H1 (cell line): ENCODE measurements at regions not wholly inside any gene's neighbourhood (a gene's known extent, or its start where the extent isn't known, plus 50 kb on each side); places are given as distances from the start of the nearest gene placed in this dataset.

Experiments
- CTCF ChIA-PET: fragments of 300-600 bp; sonication (Branson Sonifier 250); formaldehyde crosslinking; loops from one replicate; lab custom pipeline; 2021; ENCODE audit not compliant: partially characterized antibody; lab: Charles Lee
- POLR2A ChIA-PET: fragments of 300-600 bp; sonication (Branson Sonifier 250); formaldehyde crosslinking; loops from one replicate; lab custom pipeline; 2021; ENCODE audit warnings: inconsistent platforms; ENCODE audit not compliant: partially characterized antibody; lab: Charles Lee
- DNase-seq, 2 experiments: peaks; one replicate each; pipeline versions ENCODE4 v3.0.0 to v3.0.0-alpha.2; 2010 to 2022; ENCODE audit warnings: low spot score in 2 of 2, low read depth in 1 of 2, mixed read lengths in 1 of 2
- FAIRE-seq: peaks from 2 replicates; lab custom pipeline; 2011; peaks lifted over from hg19 to GRCh38; lab: Jason Lieb, UNC
- H2AFZ ChIP-seq: 2 replicates; pipeline ENCODE4 v1.8.1; 2012; ENCODE audit warnings: low read length, inconsistent platforms
- H2AK5ac ChIP-seq: 2 replicates; pipeline ENCODE4 v1.6.1; 2013; ENCODE audit warnings: low read depth, low read length
- H2BK120ac ChIP-seq: replicated peaks from 2 replicates; pipeline ENCODE3; 2013; ENCODE audit warnings: low read depth, low read length, inconsistent platforms
- H2BK12ac ChIP-seq: 2 replicates; pipeline ENCODE4 v1.6.1; 2013; ENCODE audit warnings: low read depth, low read length
- H2BK15ac ChIP-seq: 2 replicates; pipeline ENCODE4 v1.6.1; 2013; ENCODE audit warnings: low read length
- H2BK20ac ChIP-seq: 2 replicates; pipeline ENCODE4 v1.6.1; 2013; ENCODE audit warnings: low read length
- H2BK5ac ChIP-seq: 2 replicates; pipeline ENCODE4 v1.6.1; 2013; ENCODE audit warnings: low read depth, low read length
- H3K14ac ChIP-seq: 2 replicates; pipeline ENCODE4 v1.6.1; 2013; ENCODE audit warnings: inconsistent platforms; ENCODE audit not compliant: insufficient read length
- H3K18ac ChIP-seq: 2 replicates; pipeline ENCODE4 v1.6.1; 2013; ENCODE audit warnings: low read length; ENCODE audit errors: extremely low read depth
- H3K23ac ChIP-seq: 2 replicates; pipeline ENCODE4 v1.6.1; 2013; ENCODE audit warnings: inconsistent platforms; ENCODE audit not compliant: insufficient read length
- H3K23me2 ChIP-seq: 2 replicates; pipeline ENCODE4 v1.6.1; 2013; ENCODE audit warnings: low read depth, low read length
- H3K27ac ChIP-seq: 2 replicates; pipeline ENCODE4 v1.6.1; 2011; ENCODE audit warnings: low read depth, low read length, inconsistent platforms
- H3K27me3 ChIP-seq, 4 experiments: replicated peaks in 1 of 4; 1 replicate in 1 of 4; 2 replicates in 3 of 4; pipeline versions ENCODE4 v1.6.1 to v1.8.1; 2011 to 2013; ENCODE audit warnings: low read length in 3 of 4, mild to moderate bottlenecking in 3 of 4, inconsistent platforms in 2 of 4, mixed read lengths in 2 of 4, moderate library complexity in 1 of 4; ENCODE audit not compliant: control insufficient read depth in 3 of 4, insufficient read depth in 3 of 4; ENCODE audit errors: extremely low read depth in 1 of 4
- H3K36me3 ChIP-seq, 4 experiments: 2 replicates each; pipeline versions ENCODE4 v1.6.1 to v1.8.1; 2011 to 2013; ENCODE audit warnings: mild to moderate bottlenecking in 4 of 4, low read length in 3 of 4, moderate library complexity in 2 of 4, control low read depth in 1 of 4, inconsistent platforms in 1 of 4; ENCODE audit not compliant: insufficient read depth in 4 of 4, control insufficient read depth in 2 of 4
- H3K4ac ChIP-seq: replicated peaks from 2 replicates; pipeline ENCODE3; 2013; ENCODE audit warnings: low read length, low read depth, mixed read lengths, inconsistent platforms; ENCODE audit not compliant: insufficient read length
- H3K4me1 ChIP-seq, 4 experiments: replicated peaks in 1 of 4; 1 replicate in 1 of 4; 2 replicates in 3 of 4; pipeline versions ENCODE4 v1.6.1 to v1.8.1; 2011 to 2013; ENCODE audit warnings: low read length in 3 of 4, inconsistent platforms in 2 of 4, mixed read lengths in 1 of 4; ENCODE audit not compliant: insufficient read depth in 4 of 4, control insufficient read depth in 3 of 4
- H3K4me2 ChIP-seq, 2 experiments: 2 replicates each; pipeline versions ENCODE4 v1.6.1 to v1.8.1; 2011 to 2013; ENCODE audit warnings: low read depth in 2 of 2, low read length in 2 of 2, control low read depth in 1 of 2, inconsistent platforms in 1 of 2, mild to moderate bottlenecking in 1 of 2; ENCODE audit not compliant: insufficient read depth in 1 of 2
- H3K4me3 ChIP-seq, 4 experiments: fragments of 200-600, 300-600 bp in 1 of 4; sonication (generic), shearing (Covaris generic), sonication (Bioruptor Twin) in 1 of 4; 2 replicates each; pipeline versions ENCODE4 v1.5.1 to v1.8.1; 2011 to 2016; ENCODE audit warnings: low read length in 4 of 4, low read depth in 3 of 4, control low read depth in 2 of 4, inconsistent platforms in 2 of 4, mild to moderate bottlenecking in 2 of 4, mixed read lengths in 1 of 4, moderate library complexity in 1 of 4; ENCODE audit not compliant: insufficient read depth in 2 of 4; ENCODE audit errors: extremely low read depth in 1 of 4
- H3K56ac ChIP-seq: replicated peaks from 2 replicates; pipeline ENCODE3; 2013; ENCODE audit warnings: low read depth, mild to moderate bottlenecking, mixed read lengths, low read length, inconsistent platforms; ENCODE audit not compliant: insufficient read length
- H3K79me1 ChIP-seq: 2 replicates; pipeline ENCODE4 v1.6.1; 2013; ENCODE audit warnings: low read depth, low read length, control low read depth
- H3K79me2 ChIP-seq, 2 experiments: 2 replicates each; pipeline versions ENCODE4 v1.6.1 to v1.8.1; 2012 to 2013; ENCODE audit warnings: low read length in 2 of 2, mild to moderate bottlenecking in 2 of 2, inconsistent platforms in 1 of 2; ENCODE audit not compliant: insufficient read depth in 2 of 2, control insufficient read depth in 1 of 2
- H3K9ac ChIP-seq, 4 experiments: replicated peaks in 1 of 4; 1 replicate in 1 of 4; 2 replicates in 3 of 4; pipeline versions ENCODE4 v1.6.1 to v1.8.1; 2011 to 2013; ENCODE audit warnings: low read depth in 3 of 4, low read length in 3 of 4, control low read depth in 2 of 4, mild to moderate bottlenecking in 2 of 4, moderate library complexity in 2 of 4, inconsistent platforms in 1 of 4; ENCODE audit errors: extremely low read depth in 1 of 4
- H3K9me3 ChIP-seq, 2 experiments: 2 replicates each; pipeline versions ENCODE4 v1.6.1 to v1.8.1; 2012 to 2013; ENCODE audit warnings: mild to moderate bottlenecking in 2 of 2, moderate library complexity in 2 of 2, control low read depth in 1 of 2, inconsistent platforms in 1 of 2, low read depth in 1 of 2, low read length in 1 of 2, mixed read lengths in 1 of 2; ENCODE audit not compliant: insufficient read depth in 2 of 2
- H4K20me1 ChIP-seq, 2 experiments: replicated peaks in 1 of 2; 2 replicates each; pipeline versions ENCODE3 to v1.8.1; 2011 to 2013; ENCODE audit warnings: inconsistent platforms in 2 of 2, low read length in 2 of 2, mild to moderate bottlenecking in 1 of 2; ENCODE audit not compliant: insufficient read depth in 2 of 2, control insufficient read depth in 1 of 2
- H4K5ac ChIP-seq: 2 replicates; pipeline ENCODE4 v1.6.1; 2013; ENCODE audit warnings: low read length, low read depth, mixed read lengths, inconsistent platforms; ENCODE audit not compliant: insufficient read length
- H4K8ac ChIP-seq: 2 replicates; pipeline ENCODE4 v1.8.0; 2013; ENCODE audit warnings: mild to moderate bottlenecking, moderate library complexity, low read length, inconsistent platforms; ENCODE audit not compliant: insufficient read depth; ENCODE audit errors: extremely low read depth
- H4K91ac ChIP-seq: replicated peaks from 2 replicates; pipeline ENCODE3; 2013; ENCODE audit warnings: low read length, mixed read lengths, inconsistent platforms; ENCODE audit not compliant: insufficient read length
- PHF8 ChIP-seq: fragments of 200-600 bp; sonication (generic); conservative IDR thresholded peaks from 2 replicates; pipeline ENCODE4 v1.7.1; 2012; ENCODE audit warnings: low read depth, mild to moderate bottlenecking, inconsistent platforms, low read length, moderate library complexity
- WGBS, 2 experiments: shearing (Covaris generic) in 1 of 2; methylation state at CpG; one replicate each; pipeline versions ENCODE4 v1.1.6 to v1.1.7; 2013 to 2015; ENCODE audit warnings: low lambda C conversion rate in 2 of 2, mixed read lengths in 2 of 2, inconsistent platforms in 1 of 2, low coverage in 1 of 2, missing lambda C conversion rate in 1 of 2; ENCODE audit not compliant: insufficient replicate concordance in 2 of 2, insufficient coverage in 1 of 2, insufficient read length in 1 of 2; ENCODE audit errors: extremely low coverage in 1 of 2, missing lambda C conversion rate in 1 of 2; 5-methylcytosine and 5-hydroxymethylcytosine counted together

- POLR2A ChIA-PET, result no interaction called here
- Histone ChIP-seq H3K18ac (no peak overlapping the region), H2AK5ac (no peak overlapping the region), H4K8ac (no peak overlapping the region), H3K79me1 (no peaks in the 10 kb centered on the region), H3K23ac (no peak overlapping the region), H3K4me2 (no peak overlapping the region), H3K23me2 (no peaks in the 10 kb centered on the region; the same call in 1 of the 2 replicates), H3K9me3 (no peaks in the 10 kb centered on the region), H2AFZ (no peak overlapping the region), H3K9ac (no peak overlapping the region), H3K36me3 (no peaks in the 10 kb centered on the region), H4K5ac (no peak overlapping the region), H3K4me3 (no peak overlapping the region), H3K27ac (no peak overlapping the region), H2BK120ac (no peak overlapping the region), H3K79me2 (no peaks in the 10 kb centered on the region), H2BK5ac (no peak overlapping the region), H2BK20ac (no peak overlapping the region), H4K91ac (no peak overlapping the region), H4K20me1 (no peaks in the 10 kb centered on the region), H2BK12ac (no peak overlapping the region), H2BK15ac (no peak overlapping the region), H3K4ac (no peak overlapping the region), H3K27me3 (no peaks in the 10 kb centered on the region; a peak in 1 of 7 replicates), H3K14ac (no peak overlapping the region), H3K4me1 (peaks cover 0 to 4% (median 3%) of the 10 kb centered on the region in 4 experiments; a peak in 3 of 7 replicates), H3K56ac (no peak overlapping the region)
- FAIRE-seq, result no peak
- no peak for DNase-seq
- 83% methylated on average over 5 of the region's 5 CpGs; no CpG with 5 or more reads in 1 of the 2 experiments for WGBS, 2 experiments
- CTCF ChIA-PET, result no interaction called here
- TF ChIP-seq PHF8, result no peak
Observed at GRCh38 chr12:94767956-94768355, 117.6 kb upstream of the TMCC3 start.
